ENCODE measurements at regions not wholly inside any gene's neighbourhood (a gene's known extent, or its start where the extent isn't known, plus 50 kb on each side); places are given as distances from the start of the nearest gene placed in this dataset.

GRCh38 chr11:29008481-29008880, 900.3 kb downstream of the METTL15 start:
- TF ChIP-seq CTCF (IDR thresholded peaks at IDR 0.05; ENCODE audit: insufficient read depth, low read depth, low read length) (no peak), EZH2 (IDR thresholded peaks at IDR 0.05; ENCODE audit: insufficient read depth, low read length) (no peak)
